ENCODE measurements at regions not wholly inside any gene's neighbourhood (a gene's known extent, or its start where the extent isn't known, plus 50 kb on each side); places are given as distances from the start of the nearest gene placed in this dataset.

GRCh38 chr4:180116840-180117239, 2126.4 kb upstream of the TENM3 start:
- Histone ChIP-seq H3K36me3 (ENCODE audit: insufficient read depth, low read length) (no peaks in the 10 kb centered on the region), H3K9me3 (ENCODE audit: insufficient read depth, low read depth, low read length) (no peaks in the 10 kb centered on the region), H3K9ac (ENCODE audit: low read depth, low read length) (no peak overlapping the region), H3K4me3 (ENCODE audit: low read length) (no peak overlapping the region), H3K27ac (ENCODE audit: low read depth, low read length) (no peak overlapping the region), H3K27me3 (ENCODE audit: insufficient read depth, low read length) (no peaks in the 10 kb centered on the region), H3K4me1 (ENCODE audit: insufficient read depth, low read length) (0 out of 2 replicates have a peak, but pooled peaks cover 4% of the 10 kb centered on the region)
- 87% methylated on average over 4 of the region's 4 CpGs for WGBS

GRCh38 chr4:180120068-180120467, 2123.1 kb upstream of the TENM3 start:
- Histone ChIP-seq H3K9me3 (ENCODE audit: insufficient read depth, low read depth, low read length) (no peaks in the 10 kb centered on the region), H3K27me3 (ENCODE audit: insufficient read depth, low read length) (no peaks in the 10 kb centered on the region), H3K9ac (ENCODE audit: low read depth, low read length) (no peak overlapping the region), H3K36me3 (ENCODE audit: insufficient read depth, low read length) (no peaks in the 10 kb centered on the region), H3K27ac (ENCODE audit: low read depth, low read length) (no peak overlapping the region), H3K4me1 (ENCODE audit: insufficient read depth, low read length) (peaks cover 6% of the 10 kb centered on the region; the same call in 1 of the 2 replicates), H3K4me3 (ENCODE audit: low read length) (no peak overlapping the region)
- 98% methylated on average over 3 of the region's 3 CpGs for WGBS

- Histone ChIP-seq H3K9me3 (ENCODE audit: insufficient read depth, low read depth, low read length) (no peaks in the 10 kb centered on the region), H3K4me1 (ENCODE audit: insufficient read depth, low read length) (peaks cover 23% of the 10 kb centered on the region), H3K27ac (ENCODE audit: low read depth, low read length) (no peak overlapping the region; the same call in 1 of the 2 replicates), H3K36me3 (ENCODE audit: insufficient read depth, low read length) (no peaks in the 10 kb centered on the region), H3K27me3 (ENCODE audit: insufficient read depth, low read length) (no peaks in the 10 kb centered on the region), H3K4me3 (ENCODE audit: low read length) (no peak overlapping the region), H3K9ac (ENCODE audit: low read depth, low read length) (no peak overlapping the region)
- WGBS = 85% methylated on average over 10 of the region's 11 CpGs
Measured at GRCh38 chr4:180134091-180134866, 2108.9 kb upstream of the TENM3 start.

GRCh38 chr4:180141734-180142133, 2101.5 kb upstream of the TENM3 start:
- H3K4me1 ChIP-seq (ENCODE audit: insufficient read depth, low read length) = no peaks in the 10 kb centered on the region
- H3K27me3 ChIP-seq (ENCODE audit: insufficient read depth, low read length) = no peaks in the 10 kb centered on the region
- H3K9ac ChIP-seq (ENCODE audit: low read depth, low read length) = no peak overlapping the region
- H3K4me3 ChIP-seq (ENCODE audit: low read length) = no peak overlapping the region
- no peaks in the 10 kb centered on the region for H3K9me3 ChIP-seq (ENCODE audit: insufficient read depth, low read depth, low read length)
- no peaks in the 10 kb centered on the region for H3K36me3 ChIP-seq (ENCODE audit: insufficient read depth, low read length)
- H3K27ac ChIP-seq (ENCODE audit: low read depth, low read length) = no peak overlapping the region
- WGBS = 100% methylated on average over 1 of the region's 3 CpGs

GRCh38 chr4:180148737-180149136, 2094.5 kb upstream of the TENM3 start:
- H3K4me1 ChIP-seq (ENCODE audit: insufficient read depth, low read length) = peaks cover 7% of the 10 kb centered on the region; the same call in 1 of the 2 replicates
- H3K9me3 ChIP-seq (ENCODE audit: insufficient read depth, low read depth, low read length) = no peaks in the 10 kb centered on the region
- H3K9ac ChIP-seq (ENCODE audit: low read depth, low read length) = no peak overlapping the region
- H3K27ac ChIP-seq (ENCODE audit: low read depth, low read length) = no peak overlapping the region
- H3K27me3 ChIP-seq (ENCODE audit: insufficient read depth, low read length) = no peaks in the 10 kb centered on the region
- H3K4me3 ChIP-seq (ENCODE audit: low read length) = no peak overlapping the region
- 93% methylated on average over 2 of the region's 2 CpGs for WGBS
- no peaks in the 10 kb centered on the region for H3K36me3 ChIP-seq (ENCODE audit: insufficient read depth, low read length)

GRCh38 chr4:180150818-180151217, 2092.4 kb upstream of the TENM3 start:
- Histone ChIP-seq H3K36me3 (ENCODE audit: insufficient read depth, low read length) (no peaks in the 10 kb centered on the region), H3K9ac (ENCODE audit: low read depth, low read length) (no peak overlapping the region), H3K9me3 (ENCODE audit: insufficient read depth, low read depth, low read length) (no peaks in the 10 kb centered on the region), H3K27me3 (ENCODE audit: insufficient read depth, low read length) (no peaks in the 10 kb centered on the region), H3K4me3 (ENCODE audit: low read length) (no peak overlapping the region), H3K4me1 (ENCODE audit: insufficient read depth, low read length) (peaks cover 7% of the 10 kb centered on the region; the same call in 1 of the 2 replicates), H3K27ac (ENCODE audit: low read depth, low read length) (no peak overlapping the region)
- WGBS = 16% methylated on average over 2 of the region's 3 CpGs

- Histone ChIP-seq H3K27me3 (ENCODE audit: insufficient read depth, low read length) (no peaks in the 10 kb centered on the region), H3K4me3 (ENCODE audit: low read length) (no peak overlapping the region), H3K9ac (ENCODE audit: low read depth, low read length) (no peak overlapping the region), H3K36me3 (ENCODE audit: insufficient read depth, low read length) (no peaks in the 10 kb centered on the region), H3K27ac (ENCODE audit: low read depth, low read length) (no peak overlapping the region), H3K4me1 (ENCODE audit: insufficient read depth, low read length) (peaks cover 7% of the 10 kb centered on the region; the same call in 1 of the 2 replicates), H3K9me3 (ENCODE audit: insufficient read depth, low read depth, low read length) (no peaks in the 10 kb centered on the region)
- 98% methylated on average over 3 of the region's 3 CpGs for WGBS
Measured at GRCh38 chr4:180152831-180153230, 2090.4 kb upstream of the TENM3 start.

GRCh38 chr4:180153587-180153986, 2089.6 kb upstream of the TENM3 start:
- H3K36me3 ChIP-seq (ENCODE audit: insufficient read depth, low read length) = no peaks in the 10 kb centered on the region
- H3K27ac ChIP-seq (ENCODE audit: low read depth, low read length) = no peak overlapping the region
- no peak overlapping the region for H3K9ac ChIP-seq (ENCODE audit: low read depth, low read length)
- H3K4me3 ChIP-seq (ENCODE audit: low read length) = no peak overlapping the region
- no peaks in the 10 kb centered on the region for H3K9me3 ChIP-seq (ENCODE audit: insufficient read depth, low read depth, low read length)
- WGBS = 97% methylated on average over 2 of the region's 5 CpGs
- peaks cover 7% of the 10 kb centered on the region; the same call in 1 of the 2 replicates for H3K4me1 ChIP-seq (ENCODE audit: insufficient read depth, low read length)
- H3K27me3 ChIP-seq (ENCODE audit: insufficient read depth, low read length) = no peaks in the 10 kb centered on the region

- no peaks in the 10 kb centered on the region for H3K4me1 ChIP-seq (ENCODE audit: insufficient read depth, low read length)
- H3K4me3 ChIP-seq (ENCODE audit: low read length) = no peak overlapping the region
- H3K9ac ChIP-seq (ENCODE audit: low read depth, low read length) = no peak overlapping the region
- H3K9me3 ChIP-seq (ENCODE audit: insufficient read depth, low read depth, low read length) = no peaks in the 10 kb centered on the region
- no peak overlapping the region for H3K27ac ChIP-seq (ENCODE audit: low read depth, low read length)
- WGBS = 88% methylated on average over 1 of the region's 1 CpG
- H3K36me3 ChIP-seq (ENCODE audit: insufficient read depth, low read length) = no peaks in the 10 kb centered on the region
- no peaks in the 10 kb centered on the region for H3K27me3 ChIP-seq (ENCODE audit: insufficient read depth, low read length)
Measured at GRCh38 chr4:180156684-180157083, 2086.5 kb upstream of the TENM3 start.

GRCh38 chr4:180160195-180160983, 2082.8 kb upstream of the TENM3 start:
- no peaks in the 10 kb centered on the region for H3K27me3 ChIP-seq (ENCODE audit: insufficient read depth, low read length)
- H3K4me1 ChIP-seq (ENCODE audit: insufficient read depth, low read length) = no peaks in the 10 kb centered on the region
- H3K9ac ChIP-seq (ENCODE audit: low read depth, low read length) = no peak overlapping the region
- 86% methylated on average over 7 of the region's 8 CpGs for WGBS
- no peaks in the 10 kb centered on the region for H3K36me3 ChIP-seq (ENCODE audit: insufficient read depth, low read length)
- H3K9me3 ChIP-seq (ENCODE audit: insufficient read depth, low read depth, low read length) = no peaks in the 10 kb centered on the region
- no peak overlapping the region for H3K27ac ChIP-seq (ENCODE audit: low read depth, low read length)
- H3K4me3 ChIP-seq (ENCODE audit: low read length) = no peak overlapping the region

GRCh38 chr4:180164799-180165198, 2078.4 kb upstream of the TENM3 start:
- WGBS = 93% methylated on average over 2 of the region's 2 CpGs
- no peaks in the 10 kb centered on the region for H3K4me1 ChIP-seq (ENCODE audit: insufficient read depth, low read length)

More at GRCh38 chr4:180164799-180165198, 2078.4 kb upstream of the TENM3 start:
- H3K4me3 ChIP-seq (ENCODE audit: low read length) = no peak overlapping the region
- no peaks in the 10 kb centered on the region for H3K27me3 ChIP-seq (ENCODE audit: insufficient read depth, low read length)
- no peaks in the 10 kb centered on the region for H3K9me3 ChIP-seq (ENCODE audit: insufficient read depth, low read depth, low read length)
- H3K9ac ChIP-seq (ENCODE audit: low read depth, low read length) = no peak overlapping the region
- no peak overlapping the region for H3K27ac ChIP-seq (ENCODE audit: low read depth, low read length)
- H3K36me3 ChIP-seq (ENCODE audit: insufficient read depth, low read length) = no peaks in the 10 kb centered on the region

All from HUES64 (cell line).